AG09309 (cell line): ENCODE measurements at regions not wholly inside any gene's neighbourhood (a gene's known extent, or its start where the extent isn't known, plus 50 kb on each side); places are given as distances from the start of the nearest gene placed in this dataset.

Source experiments
- DNase-seq: peaks from one replicate; pipeline ENCODE4 v3.0.0-alpha.2; 2010; ENCODE audit warnings: low read depth
- H3K4me3 ChIP-seq: 2 replicates; pipeline ENCODE4 v1.5.1; 2011; ENCODE audit warnings: mild to moderate bottlenecking, low read depth, low read length, moderate library complexity; ENCODE audit not compliant: control insufficient read depth
- CTCF ChIP-seq: IDR thresholded peaks from 2 replicates; pipeline ENCODE4 v1.5.1; 2011; ENCODE audit warnings: mild to moderate bottlenecking, low read depth, low read length, inconsistent platforms; ENCODE audit not compliant: insufficient read depth, control insufficient read depth; ENCODE audit errors: missing control alignments

- no peak for DNase-seq
- H3K4me3 ChIP-seq = no peak overlapping the region
- TF ChIP-seq CTCF = no peak
Observed at GRCh38 chr2:186399082-186399644, 86.9 kb upstream of the ZC3H15 start.

GRCh38 chr2:186405842-186406241 is 80.2 kb upstream of the ZC3H15 start:
- no peak for DNase-seq
- no peak overlapping the region for H3K4me3 ChIP-seq
- TF ChIP-seq CTCF = no peak

- H3K4me3 ChIP-seq = no peak overlapping the region
- no peak for TF ChIP-seq CTCF
- DNase-seq = no peak
Observed at GRCh38 chr2:186407611-186408010, 78.4 kb upstream of the ZC3H15 start.

GRCh38 chr2:186410802-186411201 is 75.3 kb upstream of the ZC3H15 start:
- no peak for TF ChIP-seq CTCF
- no peak overlapping the region for H3K4me3 ChIP-seq
- no peak for DNase-seq

- H3K4me3 ChIP-seq = no peak overlapping the region
- no peak for TF ChIP-seq CTCF
- DNase-seq = peak; percentile 91
Observed at GRCh38 chr2:186422226-186422625, 63.8 kb upstream of the ZC3H15 start.

- no peak for TF ChIP-seq CTCF
- H3K4me3 ChIP-seq = no peak overlapping the region
- DNase-seq = no peak
Observed at GRCh38 chr2:186423481-186423880, 62.6 kb upstream of the ZC3H15 start.

- DNase-seq = no peak
- no peak overlapping the region for H3K4me3 ChIP-seq
- no peak for TF ChIP-seq CTCF
Observed at GRCh38 chr2:186424265-186424664, 61.8 kb upstream of the ZC3H15 start.
